Endodermal cell (in vitro differentiated cells): ENCODE measurements at regions not wholly inside any gene's neighbourhood (a gene's known extent, or its start where the extent isn't known, plus 50 kb on each side); places are given as distances from the start of the nearest gene placed in this dataset.

Experiments used
- DNase-seq: peaks from one replicate; pipeline ENCODE4 v3.0.0-alpha.2; 2017
- H3K27ac ChIP-seq: 2 replicates; pipeline ENCODE4 v1.5.1; 2013; ENCODE audit warnings: mild to moderate bottlenecking, low read depth, low read length, moderate library complexity
- H3K27me3 ChIP-seq: 2 replicates; pipeline ENCODE4 v1.6.1; 2013; ENCODE audit warnings: mild to moderate bottlenecking, low read length, moderate library complexity; ENCODE audit not compliant: insufficient read depth, control insufficient read depth, poor library complexity, severe bottlenecking
- H3K36me3 ChIP-seq: 2 replicates; pipeline ENCODE4 v1.7.0; 2013; ENCODE audit warnings: mild to moderate bottlenecking, low read length, moderate library complexity; ENCODE audit not compliant: control insufficient read depth, insufficient read depth
- H3K4me1 ChIP-seq: one replicate; pipeline ENCODE4 v1.7.0; 2013; ENCODE audit warnings: low read length; ENCODE audit not compliant: control insufficient read depth, insufficient read depth
- H3K4me3 ChIP-seq: 2 replicates; pipeline ENCODE4 v1.5.1; 2013; ENCODE audit warnings: mild to moderate bottlenecking, low read length, moderate library complexity
- H3K9ac ChIP-seq: 2 replicates; pipeline ENCODE4 v1.6.1; 2013; ENCODE audit warnings: mild to moderate bottlenecking, low read length, moderate library complexity; ENCODE audit not compliant: poor library complexity, severe bottlenecking; ENCODE audit errors: extremely low read depth
- H3K9me3 ChIP-seq: 2 replicates; pipeline ENCODE4 v1.6.1; 2013; ENCODE audit warnings: mild to moderate bottlenecking, low read length, moderate library complexity; ENCODE audit not compliant: control insufficient read depth
- H3K27ac Mint-ChIP-seq: 2 replicates; pipeline ENCODE4 v1.8.0; 2020; ENCODE audit warnings: mixed read lengths
- H3K27me3 Mint-ChIP-seq: 2 replicates; pipeline ENCODE4 v1.8.0; 2021; ENCODE audit warnings: mild to moderate bottlenecking, mixed read lengths; ENCODE audit not compliant: insufficient read depth
- H3K36me3 Mint-ChIP-seq: 2 replicates; pipeline ENCODE4 v1.8.0; 2020; ENCODE audit warnings: low read depth, mixed read lengths
- H3K4me1 Mint-ChIP-seq: 2 replicates; pipeline ENCODE4 v1.8.0; 2020; ENCODE audit warnings: mixed read lengths
- H3K4me3 Mint-ChIP-seq: 2 replicates; pipeline ENCODE4 v1.8.0; 2020; ENCODE audit warnings: mild to moderate bottlenecking, moderate library complexity, mixed read lengths
- H3K9me3 Mint-ChIP-seq: 2 replicates; pipeline ENCODE4 v1.8.0; 2020; ENCODE audit warnings: mild to moderate bottlenecking, mixed read lengths
- WGBS, 2 experiments: methylation state at CpG; one replicate each; pipeline versions ENCODE4 v1.1.5 to v1.1.7; 2013; ENCODE audit warnings: missing lambda C conversion rate in 2 of 2, mixed read lengths in 1 of 2; ENCODE audit not compliant: insufficient coverage in 1 of 2, insufficient read length in 1 of 2; 5-methylcytosine and 5-hydroxymethylcytosine counted together
- TF ChIP-seq, protein P1 (sequence below): fragments of 200-600 bp; sonication (generic); conservative IDR thresholded peaks from 2 replicates; pipeline ENCODE4 v1.5.0; 2021; ENCODE audit warnings: antibody characterized with exemption, mild to moderate bottlenecking

DNA sequence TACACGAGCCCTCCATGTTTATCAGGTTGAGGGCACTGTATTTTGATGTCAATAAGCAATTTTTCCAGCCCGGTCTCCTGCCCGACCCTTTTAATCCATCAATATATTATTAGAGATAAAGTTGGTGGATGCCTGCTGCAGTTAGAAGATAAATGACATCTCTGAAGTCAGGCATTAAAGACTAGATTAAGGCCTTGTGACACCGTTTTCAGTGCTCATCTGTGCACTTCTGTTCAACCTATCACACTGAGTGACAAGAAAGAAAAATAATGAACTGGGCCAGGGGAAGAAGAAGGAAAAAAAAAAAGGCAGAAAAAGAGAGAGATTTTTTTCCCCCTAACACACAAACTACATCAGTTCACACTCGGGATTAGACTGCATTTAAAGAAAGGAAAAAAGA, 371.8 kb downstream of the IL20RB start:
- WGBS, 2 experiments = 87 to 100% methylated on average over 1 to 2 of the region's 5 CpGs
- TF ChIP-seq, protein P1, sequence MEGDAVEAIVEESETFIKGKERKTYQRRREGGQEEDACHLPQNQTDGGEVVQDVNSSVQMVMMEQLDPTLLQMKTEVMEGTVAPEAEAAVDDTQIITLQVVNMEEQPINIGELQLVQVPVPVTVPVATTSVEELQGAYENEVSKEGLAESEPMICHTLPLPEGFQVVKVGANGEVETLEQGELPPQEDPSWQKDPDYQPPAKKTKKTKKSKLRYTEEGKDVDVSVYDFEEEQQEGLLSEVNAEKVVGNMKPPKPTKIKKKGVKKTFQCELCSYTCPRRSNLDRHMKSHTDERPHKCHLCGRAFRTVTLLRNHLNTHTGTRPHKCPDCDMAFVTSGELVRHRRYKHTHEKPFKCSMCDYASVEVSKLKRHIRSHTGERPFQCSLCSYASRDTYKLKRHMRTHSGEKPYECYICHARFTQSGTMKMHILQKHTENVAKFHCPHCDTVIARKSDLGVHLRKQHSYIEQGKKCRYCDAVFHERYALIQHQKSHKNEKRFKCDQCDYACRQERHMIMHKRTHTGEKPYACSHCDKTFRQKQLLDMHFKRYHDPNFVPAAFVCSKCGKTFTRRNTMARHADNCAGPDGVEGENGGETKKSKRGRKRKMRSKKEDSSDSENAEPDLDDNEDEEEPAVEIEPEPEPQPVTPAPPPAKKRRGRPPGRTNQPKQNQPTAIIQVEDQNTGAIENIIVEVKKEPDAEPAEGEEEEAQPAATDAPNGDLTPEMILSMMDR = no peak
- Histone ChIP-seq H3K9me3 (no peaks in the 10 kb centered on the region), H3K4me1 (no peaks in the 10 kb centered on the region), H3K9ac (no peak overlapping the region), H3K27ac (no peak overlapping the region), H3K36me3 (no peaks in the 10 kb centered on the region), H3K27me3 (peaks cover 3% of the 10 kb centered on the region), H3K4me3 (no peak overlapping the region)
- no peak overlapping the region for H3K4me3 Mint-ChIP-seq
- peaks cover 14% of the 10 kb centered on the region for H3K27me3 Mint-ChIP-seq
- DNase-seq = no peak
- H3K27ac Mint-ChIP-seq = no peak overlapping the region
- H3K36me3 Mint-ChIP-seq = no peaks in the 10 kb centered on the region
- peaks cover 3% of the 10 kb centered on the region for H3K9me3 Mint-ChIP-seq
- peaks cover 8% of the 10 kb centered on the region for H3K4me1 Mint-ChIP-seq

DNA sequence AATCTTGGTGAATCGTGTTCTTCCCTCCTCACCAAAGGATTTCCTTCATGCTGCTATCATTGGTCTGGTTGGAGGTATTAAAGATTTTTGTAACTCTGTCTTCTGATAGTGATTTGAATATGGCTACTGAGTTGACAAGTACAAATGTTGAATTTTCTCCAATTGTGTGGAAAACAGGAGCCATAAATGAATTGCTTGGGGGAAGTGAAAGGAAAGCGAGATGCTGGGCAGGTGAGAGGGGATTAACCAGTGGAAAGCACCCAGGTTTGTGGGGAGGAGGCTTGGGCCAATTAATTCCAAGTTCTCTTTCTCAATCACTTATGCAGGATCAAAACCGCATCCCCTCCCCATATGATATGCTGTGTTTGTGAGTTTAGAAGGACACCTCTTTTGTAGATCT, 372.5 kb downstream of the IL20RB start:
- H3K9me3 Mint-ChIP-seq = no peaks in the 10 kb centered on the region
- Histone ChIP-seq H3K4me1 (no peaks in the 10 kb centered on the region), H3K36me3 (no peaks in the 10 kb centered on the region), H3K27me3 (peaks cover 3% of the 10 kb centered on the region), H3K9me3 (no peaks in the 10 kb centered on the region), H3K27ac (no peak overlapping the region), H3K9ac (no peak overlapping the region), H3K4me3 (no peak overlapping the region)
- peaks cover 16% of the 10 kb centered on the region for H3K27me3 Mint-ChIP-seq
- DNase-seq = no peak
- no peak overlapping the region for H3K27ac Mint-ChIP-seq
- peaks cover 8% of the 10 kb centered on the region for H3K4me1 Mint-ChIP-seq
- 93% methylated on average over 3 of the region's 3 CpGs; no CpG with 5 or more reads in 1 of the 2 experiments for WGBS, 2 experiments
- TF ChIP-seq, protein P1 = no peak
- no peak overlapping the region for H3K4me3 Mint-ChIP-seq
- no peaks in the 10 kb centered on the region for H3K36me3 Mint-ChIP-seq

DNA sequence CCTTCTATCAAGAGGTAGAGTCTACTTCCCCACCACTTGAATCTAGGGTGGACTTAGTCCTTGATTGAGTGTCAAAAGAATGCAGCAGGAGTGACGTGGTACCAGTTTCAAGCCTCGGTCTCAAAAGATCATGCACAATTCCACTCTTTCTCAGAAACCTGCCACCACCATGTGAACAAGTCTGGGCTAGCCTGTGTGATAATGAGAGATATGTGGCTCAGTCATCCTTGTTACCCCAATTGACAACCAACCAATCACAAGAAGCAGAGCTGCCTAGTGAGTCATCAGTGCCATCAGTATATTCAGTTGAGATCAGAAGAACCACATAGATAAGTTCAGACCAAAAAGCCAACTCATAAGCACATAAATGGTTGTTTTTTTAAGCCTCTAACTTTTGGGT, 374.5 kb downstream of the IL20RB start:
- Histone ChIP-seq H3K27ac (no peak overlapping the region), H3K9ac (no peak overlapping the region), H3K36me3 (no peaks in the 10 kb centered on the region), H3K27me3 (peaks cover 3% of the 10 kb centered on the region), H3K4me1 (no peaks in the 10 kb centered on the region), H3K4me3 (no peak overlapping the region), H3K9me3 (peaks cover 4% of the 10 kb centered on the region)
- DNase-seq = no peak
- H3K36me3 Mint-ChIP-seq = no peaks in the 10 kb centered on the region
- no peak overlapping the region for H3K4me3 Mint-ChIP-seq
- WGBS, 2 experiments = 97% methylated on average over 2 of the region's 2 CpGs; no CpG with 5 or more reads in 1 of the 2 experiments
- H3K4me1 Mint-ChIP-seq = peaks cover 8% of the 10 kb centered on the region
- H3K9me3 Mint-ChIP-seq = no peaks in the 10 kb centered on the region
- peaks cover 15% of the 10 kb centered on the region for H3K27me3 Mint-ChIP-seq
- TF ChIP-seq, protein P1 = no peak
- H3K27ac Mint-ChIP-seq = no peak overlapping the region
